Kidney epithelial cell (primary cell): ENCODE measurements at regions not wholly inside any gene's neighbourhood (a gene's known extent, or its start where the extent isn't known, plus 50 kb on each side); places are given as distances from the start of the nearest gene placed in this dataset.

Experiments used
- DNase-seq: peaks from one replicate; pipeline ENCODE4 v3.0.0-alpha.2; 2010; ENCODE audit warnings: low read depth
- H3K27me3 ChIP-seq: 2 replicates; pipeline ENCODE4 v1.6.0; 2011; ENCODE audit warnings: low read length; ENCODE audit not compliant: control insufficient read depth, insufficient read depth
- H3K36me3 ChIP-seq: 2 replicates; pipeline ENCODE4 v1.5.1; 2011; ENCODE audit warnings: low read length; ENCODE audit not compliant: control insufficient read depth, insufficient read depth
- H3K4me3 ChIP-seq: 2 replicates; pipeline ENCODE4 v1.5.1; 2011; ENCODE audit warnings: low read depth, mild to moderate bottlenecking, control low read depth, low read length
- CTCF ChIP-seq: IDR thresholded peaks from 2 replicates; pipeline ENCODE4 v1.5.1; 2011; ENCODE audit warnings: mild to moderate bottlenecking, moderate library complexity, low read length, control low read depth, inconsistent platforms; ENCODE audit not compliant: insufficient read depth, poor library complexity, severe bottlenecking

- no peak for TF ChIP-seq CTCF
- Histone ChIP-seq H3K36me3 (no peaks in the 10 kb centered on the region), H3K4me3 (no peak overlapping the region), H3K27me3 (peaks cover 2% of the 10 kb centered on the region)
- DNase-seq: no peak
Measured at GRCh38 chr13:26494571-26495195, 62.8 kb upstream of the WASF3 start.

- no peak overlapping the region for H3K4me3 ChIP-seq
- no peak for DNase-seq
- no peak for TF ChIP-seq CTCF
- no peaks in the 10 kb centered on the region for H3K36me3 ChIP-seq
- peaks cover 2% of the 10 kb centered on the region for H3K27me3 ChIP-seq
Measured at GRCh38 chr13:26495750-26496149, 61.7 kb upstream of the WASF3 start.

DNA sequence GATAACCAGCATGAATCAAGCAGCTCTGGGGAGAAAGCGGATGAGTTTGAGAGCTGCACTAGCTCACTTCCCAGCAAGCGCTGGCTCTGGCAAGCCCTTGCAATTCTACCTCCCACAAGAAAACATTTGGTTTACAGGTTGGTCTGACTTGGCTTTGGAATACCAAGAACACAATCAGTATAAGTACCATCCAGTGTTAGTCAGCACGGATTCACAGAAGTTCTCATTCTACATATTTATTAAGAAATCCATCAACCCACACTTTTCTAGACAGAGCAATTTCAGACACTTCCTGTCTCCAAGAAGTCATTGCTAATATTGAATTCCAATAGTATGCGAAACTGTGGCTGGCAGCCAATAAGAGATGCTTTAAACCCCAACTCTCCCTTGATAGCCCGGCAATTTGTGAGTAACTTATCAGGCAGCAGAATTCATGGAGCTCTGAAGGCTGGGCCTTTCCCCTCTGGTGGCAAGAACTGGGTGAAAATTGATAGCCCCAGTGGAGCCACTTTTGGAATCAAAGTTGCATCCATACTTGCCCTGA is 59.4 kb upstream of the WASF3 start:
- no peak for TF ChIP-seq CTCF
- Histone ChIP-seq H3K36me3 (no peaks in the 10 kb centered on the region), H3K4me3 (no peak overlapping the region), H3K27me3 (peaks cover 2% of the 10 kb centered on the region)
- no peak for DNase-seq

- TF ChIP-seq CTCF: no peak
- Histone ChIP-seq H3K27me3 (peaks cover 2% of the 10 kb centered on the region), H3K36me3 (no peaks in the 10 kb centered on the region), H3K4me3 (no peak overlapping the region)
- no peak for DNase-seq
Measured at GRCh38 chr13:26498656-26499601, 58.6 kb upstream of the WASF3 start.

DNA sequence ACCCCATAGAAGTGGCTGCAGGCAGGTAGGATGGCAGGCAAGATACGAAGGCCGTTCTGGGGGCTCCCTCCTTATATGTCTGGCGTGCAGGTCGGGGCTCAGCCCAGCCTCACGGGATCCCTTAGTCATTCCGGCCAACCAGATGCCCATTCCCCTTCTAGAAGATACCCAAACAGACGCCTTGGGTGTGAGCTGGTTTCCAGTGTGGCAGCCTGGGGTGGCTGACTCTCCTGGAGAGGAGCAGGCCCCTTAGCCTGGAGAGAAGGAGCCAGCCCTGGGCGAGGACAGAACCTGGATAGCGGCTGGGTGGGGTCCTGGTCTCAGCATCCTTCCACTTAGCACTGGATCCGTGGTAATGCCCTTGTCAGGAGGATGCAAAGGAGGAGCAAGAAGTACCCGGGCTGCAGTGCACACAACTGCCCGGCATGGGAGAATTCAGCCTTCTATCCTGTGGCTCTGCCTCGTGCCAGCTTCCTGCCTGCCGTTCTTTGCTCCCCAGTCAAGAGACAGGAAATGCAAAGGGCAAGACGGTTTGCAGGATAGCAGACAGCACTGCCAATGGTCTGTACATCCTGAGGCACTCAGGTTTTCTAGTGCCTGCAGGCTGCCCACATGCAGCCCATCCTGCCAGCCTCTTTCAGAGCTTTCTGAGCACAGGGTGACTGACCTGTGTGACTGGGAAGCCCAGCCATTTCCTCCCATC is 56.7 kb upstream of the WASF3 start:
- no peak for DNase-seq
- Histone ChIP-seq H3K36me3 (no peaks in the 10 kb centered on the region), H3K4me3 (no peak overlapping the region), H3K27me3 (peaks cover under 1% of the 10 kb centered on the region)
- no peak for TF ChIP-seq CTCF
